HTR-8/SVneo (cell line): ENCODE measurements at regions not wholly inside any gene's neighbourhood (a gene's known extent, or its start where the extent isn't known, plus 50 kb on each side); places are given as distances from the start of the nearest gene placed in this dataset.
"Not testable (repeated sequence)": the region's sequence is repeated elsewhere in the genome, so short reads cannot be mapped to it uniquely, and the experiment has no call there.

ENCODE experiments used
- DNase-seq: peaks from one replicate; pipeline ENCODE4 v3.0.0; 2011; ENCODE audit warnings: low spot score, mixed read lengths; ENCODE audit not compliant: insufficient read length
- FAIRE-seq: peaks from 2 replicates; lab custom pipeline; 2011; peaks lifted over from hg19 to GRCh38; lab: Jason Lieb, UNC

- DNase-seq (peak; percentile 31), FAIRE-seq (no peak)
These were observed 289.7 kb downstream of the SHOX start for GRCh38 chrX:920234-920799.

DNA sequence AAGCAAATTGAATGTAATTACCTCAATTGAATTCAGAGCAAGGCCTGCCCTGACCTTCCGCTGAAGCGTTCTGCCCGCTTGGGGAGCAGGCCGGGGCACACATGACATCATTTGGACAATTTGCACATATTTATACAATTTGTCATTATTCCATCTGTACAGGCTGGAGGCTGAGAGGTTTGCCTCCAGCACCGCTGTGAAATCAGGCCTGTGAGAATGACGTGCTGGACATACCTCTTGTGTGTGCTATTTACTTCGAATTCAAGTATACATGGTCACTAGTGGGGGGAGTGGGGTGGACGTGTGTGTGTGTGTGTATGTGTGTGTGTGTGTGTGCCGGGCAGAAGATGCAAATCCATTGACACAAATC, 285.6 kb downstream of the SHOX start:
- DNase-seq, result no peak
- FAIRE-seq, result peak; percentile 81

DNA sequence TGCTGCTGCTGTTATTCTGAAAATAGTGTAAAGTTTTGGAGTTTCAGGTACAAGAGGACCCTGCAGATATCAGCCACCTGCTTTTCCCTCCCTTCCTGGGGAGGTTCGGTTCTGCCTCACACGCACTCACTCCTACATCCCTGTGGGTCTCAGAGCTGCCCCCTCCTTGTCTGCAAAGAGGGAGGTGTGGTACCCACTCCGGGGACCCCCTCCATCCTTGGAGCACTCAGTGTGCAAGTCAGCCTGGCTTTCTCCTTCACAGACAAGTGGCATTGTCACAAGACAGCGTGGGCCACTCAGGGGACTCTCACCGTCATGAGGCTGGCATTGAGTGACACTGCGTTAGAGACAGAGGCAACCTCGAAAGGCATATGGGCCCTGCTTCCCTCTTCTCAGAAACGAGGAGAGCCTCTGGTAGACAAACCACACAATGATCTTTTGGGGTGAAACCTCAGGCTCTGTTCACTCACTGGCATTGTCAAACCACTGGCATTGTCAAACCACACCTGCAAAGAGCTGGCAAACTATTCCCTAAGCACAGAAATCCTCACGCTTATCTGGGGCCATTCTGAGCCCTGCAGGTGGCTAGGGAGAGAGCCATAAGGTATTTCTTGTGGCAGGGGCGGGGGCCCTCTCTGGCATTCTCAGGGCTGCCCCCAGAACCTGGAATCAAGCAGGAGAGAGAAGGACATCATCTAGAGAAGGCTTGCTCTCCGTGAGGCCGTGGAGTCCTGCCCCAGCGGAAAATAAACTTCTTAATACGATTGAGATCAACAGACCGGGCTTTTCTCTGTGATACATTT, 285.0 kb downstream of the SHOX start:
- FAIRE-seq, result peak; percentile 83
- no peak for DNase-seq

- FAIRE-seq, result no peak
These were observed 283.6 kb downstream of the SHOX start for GRCh38 chrX:914206-914605.

GRCh38 chrX:912677-913076, 282.1 kb downstream of the SHOX start:
- FAIRE-seq (no peak), DNase-seq (no peak)

More at GRCh38 chrX:914206-914605, 283.6 kb downstream of the SHOX start:
- no peak for DNase-seq

- not testable (repeated sequence) for DNase-seq
- FAIRE-seq, result peak; percentile 88
These were observed 278.5 kb downstream of the SHOX start for GRCh38 chrX:909068-909467.

- no peak for FAIRE-seq
- DNase-seq, result no peak
These were observed 276.0 kb downstream of the SHOX start for GRCh38 chrX:906586-906985.

- DNase-seq, result no peak
- peak; percentile 69 for FAIRE-seq
These were observed 275.4 kb downstream of the SHOX start for GRCh38 chrX:905848-906566.

DNA sequence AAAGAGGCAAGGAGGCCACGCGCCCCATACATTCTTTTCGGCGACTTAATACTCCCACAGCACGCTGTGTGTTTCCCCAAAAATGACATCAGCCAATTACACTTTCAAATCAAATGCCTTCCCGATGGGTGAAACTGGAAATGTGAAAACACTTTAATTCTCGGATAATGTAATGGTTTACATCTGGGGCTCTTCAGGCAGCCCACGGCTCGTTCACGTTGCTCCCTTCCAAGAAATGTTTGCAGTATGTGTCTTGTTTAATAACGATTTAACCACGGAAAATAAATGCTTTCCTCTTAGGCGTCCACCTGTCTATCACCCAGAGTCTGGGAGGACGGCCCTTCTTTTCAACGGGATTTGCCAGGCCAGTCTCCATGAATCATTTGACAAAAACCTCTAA, 272.5 kb downstream of the SHOX start:
- no peak for DNase-seq

DNA sequence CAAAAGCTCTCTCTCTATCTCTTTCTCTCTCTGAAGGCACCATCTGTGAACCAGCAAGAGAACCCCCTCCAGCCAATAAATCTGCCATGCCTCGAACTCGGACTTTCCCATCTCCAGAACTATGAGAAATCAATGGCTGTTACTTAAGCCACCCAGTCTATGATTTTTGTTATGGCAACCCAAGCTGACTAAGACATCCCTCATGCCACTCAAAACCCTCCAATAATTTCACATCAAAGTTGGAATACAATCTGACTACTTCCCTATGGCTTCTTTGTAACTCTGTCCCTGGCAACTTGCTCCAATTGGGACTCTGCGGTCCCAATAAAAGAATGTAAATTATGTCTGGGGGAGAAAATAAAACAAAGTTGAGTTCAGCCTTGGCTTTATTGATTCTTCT, 265.7 kb downstream of the SHOX start:
- FAIRE-seq (no peak), DNase-seq (no peak)

More for the DNA sequence above, 272.5 kb downstream of the SHOX start:
- FAIRE-seq, result no peak

- FAIRE-seq (no peak), DNase-seq (no peak)
These were observed 259.5 kb downstream of the SHOX start for GRCh38 chrX:889966-890651.

GRCh38 chrX:887724-888123, 257.1 kb downstream of the SHOX start:
- FAIRE-seq, result not testable (repeated sequence)

DNA sequence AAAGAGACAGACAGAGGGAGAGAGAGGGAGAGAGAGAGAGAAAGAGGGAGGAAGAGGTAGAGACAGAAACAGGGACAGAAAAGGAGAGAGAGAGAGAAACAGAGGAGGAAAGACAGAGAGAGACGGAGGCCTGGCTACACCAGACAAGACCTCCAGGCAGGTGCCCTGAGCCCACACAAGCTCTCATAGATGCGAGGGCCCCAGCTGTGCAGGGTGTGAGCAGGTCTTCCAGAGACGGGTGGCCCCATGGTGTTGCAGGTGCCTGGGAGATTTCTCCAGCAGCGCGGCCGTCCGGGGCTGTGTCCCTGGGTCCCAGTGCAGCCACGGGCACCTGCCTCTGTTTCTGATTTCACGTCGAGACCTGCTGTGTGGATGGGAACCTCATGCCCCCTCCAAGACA, 253.0 kb downstream of the SHOX start:
- DNase-seq (no peak), FAIRE-seq (no peak)

More at GRCh38 chrX:887724-888123, 257.1 kb downstream of the SHOX start:
- DNase-seq, result not testable (repeated sequence)

DNA sequence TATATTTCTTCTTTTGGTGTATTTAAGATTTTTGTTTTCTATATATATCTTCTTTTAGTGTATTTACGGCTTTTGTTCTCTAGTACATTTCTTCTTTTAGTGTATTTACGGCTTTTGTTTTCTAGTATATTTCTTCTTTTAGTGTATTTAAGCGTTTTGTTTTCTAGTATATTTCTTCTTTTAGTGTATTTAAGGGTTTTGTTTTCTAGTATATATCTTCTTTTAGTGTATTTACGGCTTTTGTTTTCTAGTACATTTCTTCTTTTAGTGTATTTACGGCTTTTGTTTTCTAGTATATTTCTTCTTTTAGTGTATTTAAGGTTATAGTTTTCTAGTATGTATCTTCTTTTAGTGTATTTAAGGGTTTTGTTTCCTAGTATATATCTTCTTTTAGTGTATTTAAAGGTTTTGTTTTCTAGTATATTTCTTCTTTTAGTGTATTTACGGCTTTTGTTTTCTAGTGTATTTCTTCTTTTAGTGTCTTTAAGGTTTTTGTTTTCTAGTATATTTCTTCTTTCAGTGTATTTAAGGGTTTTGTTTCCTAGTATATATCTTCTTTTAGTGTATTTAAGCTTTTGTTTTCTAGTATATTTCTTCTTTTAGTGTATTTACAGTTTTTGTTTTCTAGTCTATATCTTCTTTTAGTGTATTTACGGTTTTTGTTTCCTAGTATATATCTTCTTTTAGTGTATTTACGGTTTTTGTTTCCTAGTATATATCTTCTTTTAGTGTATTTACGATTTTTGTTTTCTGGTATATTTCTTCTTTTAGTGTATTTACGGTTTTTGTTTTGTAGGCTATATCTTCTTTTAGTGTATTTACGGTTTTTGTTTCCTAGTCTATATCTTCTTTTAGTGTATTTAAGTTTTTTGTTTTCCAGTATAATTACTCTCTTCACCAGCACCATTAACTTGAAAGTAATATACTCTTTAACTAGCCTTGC, 249.4 kb downstream of the SHOX start:
- not testable (repeated sequence) for FAIRE-seq, DNase-seq

DNA sequence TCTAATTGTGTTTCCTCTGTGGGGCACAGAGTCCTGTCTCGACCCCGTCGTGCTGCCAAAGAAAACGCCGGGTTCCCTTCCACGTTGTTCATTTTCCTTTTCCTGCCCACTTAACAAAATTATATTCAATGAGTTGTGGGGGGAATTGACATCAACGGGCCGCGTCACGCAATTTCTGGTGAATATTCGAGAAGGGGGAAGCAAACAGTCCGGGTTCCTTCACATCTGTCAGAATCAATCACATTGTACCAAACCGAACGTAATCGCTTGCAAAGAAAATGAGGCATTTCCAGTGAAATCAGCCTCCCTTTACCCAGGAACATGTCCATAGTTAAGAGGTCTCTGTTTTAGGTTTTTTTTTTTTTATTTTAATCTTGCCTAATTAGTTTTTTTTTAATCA, 243.5 kb downstream of the SHOX start:
- FAIRE-seq, result no peak
- DNase-seq, result no peak

DNA sequence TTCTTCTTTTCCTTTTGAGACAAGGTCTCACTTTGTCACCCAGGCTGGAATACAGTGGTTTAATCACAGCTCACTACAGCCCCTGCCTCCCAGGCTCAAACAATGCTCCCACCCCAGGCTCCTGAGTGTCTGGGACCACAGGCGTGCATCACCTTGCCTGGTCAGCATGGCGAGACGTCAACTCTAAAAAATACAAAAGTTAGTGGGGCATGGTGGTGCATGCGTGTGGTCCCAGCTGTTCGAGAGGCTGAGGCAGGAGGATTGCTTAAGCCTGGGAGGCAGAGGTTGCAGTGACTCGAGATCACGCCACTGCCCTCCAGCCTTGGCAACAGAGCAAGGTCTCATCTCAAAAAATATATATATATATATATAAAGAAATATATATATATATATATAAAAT, 242.4 kb downstream of the SHOX start:
- FAIRE-seq, result no peak

DNA sequence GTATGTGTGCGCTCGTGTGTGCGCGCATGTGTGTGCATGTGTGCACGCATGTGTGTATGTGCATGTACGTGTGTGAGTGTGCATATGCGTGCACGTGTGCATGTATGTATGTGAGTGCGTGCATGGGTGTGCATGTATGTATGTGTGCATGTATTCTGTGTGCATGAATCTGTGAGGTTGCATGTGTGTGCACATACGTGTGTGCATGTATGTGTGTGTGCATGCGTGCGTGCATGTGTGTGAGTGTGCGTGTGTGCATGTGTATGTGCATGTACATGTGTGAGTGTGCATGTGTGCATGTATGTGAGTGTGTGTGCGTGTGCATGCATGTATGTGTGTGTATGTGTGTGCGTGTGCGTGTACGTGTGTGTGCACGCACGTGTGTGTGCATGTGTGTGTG, 241.5 kb downstream of the SHOX start:
- FAIRE-seq (peak; percentile 97), DNase-seq (no peak)

More for the DNA sequence above, 242.4 kb downstream of the SHOX start:
- DNase-seq, result no peak

DNA sequence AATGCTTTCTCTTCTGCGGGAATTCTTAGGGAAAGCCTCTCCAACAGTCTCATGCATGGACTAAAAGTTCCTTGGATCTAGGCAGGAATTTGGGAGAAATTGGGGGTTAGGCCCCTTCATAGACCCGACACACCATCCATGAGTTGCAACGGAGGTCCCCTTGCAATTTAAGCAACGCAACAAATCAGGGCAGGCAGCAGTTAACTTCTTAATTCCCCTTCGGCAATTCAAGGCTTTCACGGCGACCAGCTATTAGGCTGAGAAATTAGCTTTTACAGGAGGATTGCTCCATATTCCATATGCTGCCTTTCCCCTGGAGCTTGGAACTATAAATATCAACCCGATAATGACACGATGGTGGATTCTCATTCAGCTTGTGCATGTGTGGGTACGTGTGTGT, 241.0 kb downstream of the SHOX start:
- DNase-seq (no peak), FAIRE-seq (no peak)

DNA sequence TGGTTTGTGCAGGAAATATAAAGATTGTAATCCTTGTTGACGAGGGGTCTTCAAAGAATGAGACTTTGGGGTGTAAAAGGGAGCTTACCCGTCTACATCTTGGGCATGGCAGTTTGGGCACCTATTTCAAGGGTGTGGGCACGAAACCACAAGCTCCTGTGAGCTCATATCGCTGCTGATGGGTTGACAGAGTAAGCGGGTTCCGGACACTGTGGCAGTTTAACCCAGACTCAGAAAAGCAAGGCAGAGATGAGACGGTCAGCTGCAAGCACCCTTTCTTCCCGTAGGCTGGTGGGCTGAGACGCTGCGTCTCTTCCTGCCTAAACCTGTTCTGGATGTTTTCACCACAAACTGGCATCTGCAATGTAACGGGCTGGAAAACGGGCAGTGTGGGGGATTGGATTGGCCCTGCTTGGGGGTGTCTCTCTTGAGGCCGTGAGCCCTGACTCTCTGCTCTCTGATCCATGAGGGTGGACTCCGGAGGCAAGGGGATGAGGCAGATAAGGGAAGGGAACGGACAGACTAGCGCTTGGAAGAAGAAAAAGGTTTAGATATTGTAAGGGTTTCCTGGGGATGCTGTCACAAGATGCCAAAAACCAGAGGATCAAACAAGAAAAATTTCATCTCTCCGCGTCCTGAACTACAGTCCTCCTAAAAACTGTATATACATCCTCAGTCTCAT, 237.5 kb downstream of the SHOX start:
- no peak for FAIRE-seq
- DNase-seq, result no peak
